Neuronal stem cell (in vitro differentiated cells): ENCODE measurements at regions not wholly inside any gene's neighbourhood (a gene's known extent, or its start where the extent isn't known, plus 50 kb on each side); places are given as distances from the start of the nearest gene placed in this dataset.

ENCODE experiments used
- DNase-seq: peaks from one replicate; pipeline ENCODE4 v3.0.0-alpha.2; 2013; ENCODE audit warnings: low spot score
- H2AFZ ChIP-seq: one replicate; pipeline ENCODE4 v1.6.1; 2013; ENCODE audit warnings: mild to moderate bottlenecking, low read length, inconsistent platforms
- H2AK5ac ChIP-seq: 2 replicates; pipeline ENCODE4 v1.6.1; 2013; ENCODE audit warnings: low read depth, mild to moderate bottlenecking, inconsistent platforms, low read length, moderate library complexity, mixed read lengths
- H2BK120ac ChIP-seq: 2 replicates; pipeline ENCODE4 v1.6.1; 2013; ENCODE audit warnings: low read depth, mild to moderate bottlenecking, inconsistent platforms, low read length, moderate library complexity, mixed read lengths
- H2BK12ac ChIP-seq: one replicate; pipeline ENCODE4 v1.6.1; 2013; ENCODE audit warnings: low read length, inconsistent platforms
- H2BK15ac ChIP-seq: 2 replicates; pipeline ENCODE4 v1.6.1; 2013; ENCODE audit warnings: mild to moderate bottlenecking, low read length, inconsistent platforms, mixed read lengths
- H2BK5ac ChIP-seq: one replicate; pipeline ENCODE4 v1.6.1; 2013; ENCODE audit warnings: inconsistent platforms, mild to moderate bottlenecking, low read length, moderate library complexity
- H3K14ac ChIP-seq: one replicate; pipeline ENCODE4 v1.6.1; 2013; ENCODE audit warnings: low read length, inconsistent platforms
- H3K18ac ChIP-seq: 2 replicates; pipeline ENCODE4 v1.6.1; 2013; ENCODE audit warnings: low read length, inconsistent platforms
- H3K23ac ChIP-seq: 2 replicates; pipeline ENCODE4 v1.6.1; 2013; ENCODE audit warnings: low read depth, mild to moderate bottlenecking, mixed read lengths, low read length, inconsistent platforms; ENCODE audit not compliant: poor library complexity
- H3K27ac ChIP-seq: replicated peaks from 3 replicates; pipeline ENCODE4 v1.5.1; 2013; ENCODE audit warnings: low read length, inconsistent platforms
- H3K27me3 ChIP-seq, 3 experiments: 2 replicates each; pipeline ENCODE4 v1.6.1; 2013; ENCODE audit warnings: low read length in 3 of 3, mild to moderate bottlenecking in 2 of 3, inconsistent platforms in 1 of 3, low read depth in 1 of 3, mixed read lengths in 1 of 3, moderate library complexity in 1 of 3; ENCODE audit not compliant: control insufficient read depth in 3 of 3, insufficient read depth in 3 of 3
- H3K36me3 ChIP-seq, 2 donors: replicated peaks in 1 of 2; 2 replicates each; pipeline ENCODE4 v1.6.1; 2013; ENCODE audit warnings: low read length in 2 of 2; ENCODE audit not compliant: control insufficient read depth in 2 of 2, insufficient read depth in 2 of 2
- H3K4ac ChIP-seq: 2 replicates; pipeline ENCODE4 v1.6.1; 2013; ENCODE audit warnings: inconsistent platforms, mild to moderate bottlenecking, low read length, moderate library complexity
- H3K4me1 ChIP-seq, 2 donors: 1 replicate in 1 of 2; 2 replicates in 1 of 2; pipeline ENCODE4 v1.6.1; 2013; ENCODE audit warnings: low read length in 2 of 2, low read depth in 1 of 2; ENCODE audit not compliant: control insufficient read depth in 2 of 2, insufficient read depth in 1 of 2
- H3K4me2 ChIP-seq: one replicate; pipeline ENCODE4 v1.6.1; 2013; ENCODE audit warnings: mild to moderate bottlenecking, low read length, inconsistent platforms; ENCODE audit not compliant: insufficient read depth, poor library complexity, severe bottlenecking
- H3K4me3 ChIP-seq, 2 donors: 2 replicates each; pipeline ENCODE4 v1.5.1; 2013; ENCODE audit warnings: low read length in 2 of 2, mild to moderate bottlenecking in 2 of 2, inconsistent platforms in 1 of 2, moderate library complexity in 1 of 2
- H3K79me1 ChIP-seq: one replicate; pipeline ENCODE4 v1.6.1; 2013; ENCODE audit warnings: low read depth, mild to moderate bottlenecking, inconsistent platforms, low read length, moderate library complexity
- H3K9ac ChIP-seq: one replicate; pipeline ENCODE4 v1.6.1; 2013; ENCODE audit warnings: mild to moderate bottlenecking, low read depth, low read length, inconsistent platforms; ENCODE audit not compliant: poor library complexity
- H3K9me3 ChIP-seq, 2 donors: replicated peaks in 1 of 2; 2 replicates each; pipeline versions ENCODE3 to v1.6.1; 2013; ENCODE audit warnings: low read length in 2 of 2, mild to moderate bottlenecking in 2 of 2, inconsistent platforms in 1 of 2, low read depth in 1 of 2, mixed read lengths in 1 of 2, moderate library complexity in 1 of 2; ENCODE audit not compliant: control insufficient read depth in 2 of 2, insufficient read depth in 1 of 2
- H4K8ac ChIP-seq: one replicate; pipeline ENCODE4 v1.6.1; 2013; ENCODE audit warnings: low read depth, mild to moderate bottlenecking, inconsistent platforms, low read length, moderate library complexity
- H4K91ac ChIP-seq: one replicate; pipeline ENCODE4 v1.6.1; 2013; ENCODE audit warnings: low read length, low read depth, mild to moderate bottlenecking, inconsistent platforms; ENCODE audit not compliant: poor library complexity
- WGBS, 2 donors: extraction: QIAGEN DNeasy Blood & Tissue Kit; methylation state at CpG; one replicate each; pipeline ENCODE4 v1.1.7; 2013; ENCODE audit warnings: missing lambda C conversion rate in 2 of 2, mixed read lengths in 1 of 2; ENCODE audit not compliant: insufficient read length in 2 of 2, insufficient replicate concordance in 1 of 2; ENCODE audit errors: extremely low coverage in 2 of 2; 5-methylcytosine and 5-hydroxymethylcytosine counted together

DNA sequence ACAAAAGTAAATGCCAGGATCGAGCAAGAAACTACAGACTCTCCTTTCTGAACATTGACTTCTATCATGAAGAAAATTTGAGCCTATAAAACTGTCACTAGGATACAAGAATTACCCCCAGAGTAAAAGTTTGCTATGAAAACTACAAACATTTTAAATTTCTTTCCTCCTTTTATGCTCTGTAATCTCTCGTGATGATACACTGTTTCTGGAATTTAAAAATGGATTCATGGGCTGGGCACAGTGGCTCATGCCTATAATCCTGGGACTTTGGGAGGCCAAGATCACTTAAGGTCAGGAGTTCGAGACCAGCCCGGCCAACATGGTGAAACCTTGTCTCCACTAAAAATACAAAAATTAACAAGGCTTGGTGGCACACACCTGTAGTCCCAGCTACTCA is 181.3 kb downstream of the ZNF281 start:
- no peak overlapping the region for H2BK15ac ChIP-seq
- H3K14ac ChIP-seq, result no peak overlapping the region
- H3K18ac ChIP-seq, result no peak overlapping the region
- H3K4ac ChIP-seq, result no peak overlapping the region
- no peak overlapping the region for H3K23ac ChIP-seq
- peak overlapping the region; percentile 38 for H2AFZ ChIP-seq
- H2AK5ac ChIP-seq, result no peak overlapping the region
- no peak overlapping the region for H2BK5ac ChIP-seq
- H3K27me3 ChIP-seq, result no peaks in the 10 kb centered on the region
- H3K4me2 ChIP-seq, result no peak overlapping the region
- no peak overlapping the region for H2BK120ac ChIP-seq
- no peak overlapping the region for H4K8ac ChIP-seq
- no peak overlapping the region for H2BK12ac ChIP-seq
- H3K4me1 ChIP-seq, result peaks cover 2 to 37% of the 10 kb centered on the region in 2 donors
- H3K9me3 ChIP-seq, result no peaks in the 10 kb centered on the region
- H3K9ac ChIP-seq, result no peak overlapping the region
- no peak overlapping the region for H3K27ac ChIP-seq
- WGBS, 2 donors, result no CpG with 5 or more reads among the region's 4 CpGs
- H3K4me3 ChIP-seq, result no peak overlapping the region
- H4K91ac ChIP-seq, result no peak overlapping the region
- no peaks in the 10 kb centered on the region for H3K79me1 ChIP-seq
- H3K36me3 ChIP-seq, result no peaks in the 10 kb centered on the region
- no peak for DNase-seq

GRCh38 chr1:200228081-200228480 is 181.8 kb downstream of the ZNF281 start:
- Histone ChIP-seq H3K27me3 (no peaks in the 10 kb centered on the region), H3K18ac (no peak overlapping the region), H3K23ac (no peak overlapping the region), H3K4me1 (peaks cover 2 to 35% of the 10 kb centered on the region in 2 donors), H3K36me3 (no peaks in the 10 kb centered on the region), H4K8ac (no peak overlapping the region), H3K27ac (no peak overlapping the region), H2BK120ac (no peak overlapping the region), H2BK12ac (no peak overlapping the region), H3K79me1 (no peaks in the 10 kb centered on the region), H3K4ac (no peak overlapping the region), H3K4me2 (no peak overlapping the region), H3K4me3 (peak overlapping the region in 1 of 2 donors; percentile 4), H2AFZ (peak overlapping the region; percentile 38), H3K9me3 (no peaks in the 10 kb centered on the region), H2BK5ac (no peak overlapping the region), H3K9ac (no peak overlapping the region), H2BK15ac (no peak overlapping the region), H2AK5ac (no peak overlapping the region), H3K14ac (no peak overlapping the region), H4K91ac (no peak overlapping the region)
- no peak for DNase-seq
- WGBS, 2 donors, result no CpG with 5 or more reads among the region's 6 CpGs
